T-helper 17 cell (primary cell): ENCODE measurements at regions not wholly inside any gene's neighbourhood (a gene's known extent, or its start where the extent isn't known, plus 50 kb on each side); places are given as distances from the start of the nearest gene placed in this dataset.
A peak's percentile ranks its signal among the peaks of the same experiment; 100 is the strongest.

Source experiments
- ATAC-seq: fragments of 150-1000 bp; cut with Tn5 transposase; 2 replicates; pipeline ENCODE4 v1.10.0; 2021; ENCODE audit warnings: mild to moderate bottlenecking, moderate library complexity
- DNase-seq, 3 donors: peaks; one replicate each; pipeline versions ENCODE4 v3.0.0 to v3.0.0-alpha.2; 2020 to 2021
- H3K9me3 ChIP-seq: one replicate; pipeline ENCODE4 v1.7.0; 2013; ENCODE audit warnings: low read length, mild to moderate bottlenecking; ENCODE audit not compliant: control insufficient read depth, poor library complexity, severe bottlenecking
- H3K27ac Mint-ChIP-seq: one replicate; pipeline ENCODE4 v1.8.0; 2022; ENCODE audit warnings: mild to moderate bottlenecking, moderate library complexity, mixed read lengths
- H3K27me3 Mint-ChIP-seq: one replicate; pipeline ENCODE4 v1.8.0; 2022; ENCODE audit warnings: mixed read lengths
- H3K36me3 Mint-ChIP-seq: one replicate; pipeline ENCODE4 v1.8.0; 2022; ENCODE audit warnings: low read depth, mixed read lengths
- H3K4me1 Mint-ChIP-seq: one replicate; pipeline ENCODE4 v1.8.0; 2022; ENCODE audit warnings: mild to moderate bottlenecking, mixed read lengths
- H3K4me3 Mint-ChIP-seq: one replicate; pipeline ENCODE4 v1.8.0; 2022; ENCODE audit warnings: mild to moderate bottlenecking, moderate library complexity, mixed read lengths

GRCh38 chr6:156107624-156108101 is 652.0 kb upstream of the NOX3 start:
- Mint-ChIP-seq H3K36me3 (no peaks in the 10 kb centered on the region), H3K27ac (no peak overlapping the region), H3K4me3 (peak overlapping the region; percentile 8), H3K4me1 (no peaks in the 10 kb centered on the region), H3K27me3 (no peaks in the 10 kb centered on the region)
- ATAC-seq (peak; percentile 33), DNase-seq (no peak)
- no peaks in the 10 kb centered on the region for H3K9me3 ChIP-seq

DNA sequence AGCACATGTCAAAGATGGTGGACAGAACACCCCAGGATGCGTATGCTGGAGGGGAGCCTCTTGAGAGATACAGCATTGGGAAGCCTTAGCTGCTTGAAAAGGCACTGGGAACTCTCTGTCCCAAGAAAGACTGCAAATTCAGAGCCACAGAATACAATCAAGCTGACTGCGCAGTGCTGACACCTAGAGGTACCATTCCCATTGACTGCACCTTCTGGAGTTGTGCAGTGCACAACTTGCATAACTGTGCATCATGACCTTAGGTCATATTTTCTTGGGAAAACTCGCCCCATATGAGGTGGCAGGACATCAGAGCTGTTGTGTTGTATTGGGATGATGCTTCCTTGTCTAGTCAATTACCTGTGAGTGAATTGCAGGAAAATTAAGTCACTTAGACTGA is 646.5 kb upstream of the NOX3 start:
- H3K9me3 ChIP-seq, result no peaks in the 10 kb centered on the region
- DNase-seq (no peak), ATAC-seq (no peak)
- no peaks in the 10 kb centered on the region for H3K36me3 Mint-ChIP-seq
- H3K27ac Mint-ChIP-seq, result no peak overlapping the region
- H3K27me3 Mint-ChIP-seq, result no peaks in the 10 kb centered on the region
- H3K4me1 Mint-ChIP-seq, result no peaks in the 10 kb centered on the region
- no peak overlapping the region for H3K4me3 Mint-ChIP-seq

- no peaks in the 10 kb centered on the region for H3K27me3 Mint-ChIP-seq
- H3K9me3 ChIP-seq, result no peaks in the 10 kb centered on the region
- no peak for DNase-seq
- H3K4me3 Mint-ChIP-seq, result no peak overlapping the region
- no peaks in the 10 kb centered on the region for H3K36me3 Mint-ChIP-seq
- no peak for ATAC-seq
- no peak overlapping the region for H3K27ac Mint-ChIP-seq
- no peaks in the 10 kb centered on the region for H3K4me1 Mint-ChIP-seq
Measured at GRCh38 chr6:156098839-156099238, 643.2 kb upstream of the NOX3 start.

DNA sequence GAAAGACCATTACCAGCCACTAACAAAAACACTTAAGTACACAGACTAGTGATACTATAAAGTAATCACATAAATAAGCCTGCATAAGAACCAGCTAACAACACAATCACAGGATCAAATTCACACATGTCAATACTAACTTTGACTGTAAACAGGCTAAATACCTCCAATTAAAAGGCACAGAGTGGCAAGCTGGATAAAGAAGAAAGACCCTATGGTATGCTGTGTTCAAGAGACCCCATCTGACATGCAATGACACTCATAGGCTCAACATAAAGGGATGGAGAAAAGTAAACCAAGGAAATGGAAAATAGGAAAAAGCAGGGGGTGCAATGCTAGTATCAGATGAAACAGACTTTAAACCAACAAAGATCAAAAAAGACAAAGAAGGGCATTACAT is 631.8 kb upstream of the NOX3 start:
- no peak overlapping the region for H3K4me3 Mint-ChIP-seq
- no peaks in the 10 kb centered on the region for H3K4me1 Mint-ChIP-seq
- no peaks in the 10 kb centered on the region for H3K36me3 Mint-ChIP-seq
- no peak overlapping the region for H3K27ac Mint-ChIP-seq
- ATAC-seq, result no peak
- no peak for DNase-seq
- peaks cover 4% of the 10 kb centered on the region for H3K9me3 ChIP-seq
- H3K27me3 Mint-ChIP-seq, result no peaks in the 10 kb centered on the region

- Mint-ChIP-seq H3K27me3 (no peaks in the 10 kb centered on the region), H3K4me1 (no peaks in the 10 kb centered on the region), H3K27ac (no peak overlapping the region), H3K36me3 (no peaks in the 10 kb centered on the region), H3K4me3 (no peak overlapping the region)
- DNase-seq (no peak), ATAC-seq (no peak)
- H3K9me3 ChIP-seq, result no peaks in the 10 kb centered on the region
Measured at GRCh38 chr6:156082012-156082411, 626.4 kb upstream of the NOX3 start.

- no peaks in the 10 kb centered on the region for H3K4me1 Mint-ChIP-seq
- no peaks in the 10 kb centered on the region for H3K36me3 Mint-ChIP-seq
- DNase-seq, result no peak
Measured at GRCh38 chr6:156080371-156080770, 624.7 kb upstream of the NOX3 start.

DNA sequence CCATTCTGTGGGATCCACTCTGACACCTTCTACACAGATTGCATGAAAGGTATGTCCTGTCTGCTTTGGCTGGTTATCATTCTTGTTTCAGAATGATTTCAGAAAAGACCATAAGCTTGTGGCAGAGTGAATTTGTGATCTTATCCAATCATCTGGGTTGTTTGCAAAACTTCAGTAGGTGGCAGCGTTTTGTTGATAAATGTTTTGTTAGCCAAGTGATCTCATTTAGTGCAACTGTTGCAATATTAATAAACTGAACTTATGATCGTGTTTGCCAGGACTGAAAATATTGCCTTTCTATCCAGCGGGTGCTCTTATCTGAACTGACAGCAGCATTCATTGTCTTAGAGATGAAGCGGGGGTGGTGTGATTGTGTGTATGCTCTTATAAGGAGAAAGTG is 613.2 kb upstream of the NOX3 start:
- no peak overlapping the region for H3K4me3 Mint-ChIP-seq
- ATAC-seq (no peak), DNase-seq (no peak)
- H3K27me3 Mint-ChIP-seq, result no peaks in the 10 kb centered on the region
- H3K4me1 Mint-ChIP-seq, result peaks cover 7% of the 10 kb centered on the region
- H3K9me3 ChIP-seq, result no peaks in the 10 kb centered on the region
- no peaks in the 10 kb centered on the region for H3K36me3 Mint-ChIP-seq
- peak overlapping the region; percentile 89 for H3K27ac Mint-ChIP-seq

More at GRCh38 chr6:156080371-156080770, 624.7 kb upstream of the NOX3 start:
- no peak overlapping the region for H3K4me3 Mint-ChIP-seq
- H3K9me3 ChIP-seq, result no peaks in the 10 kb centered on the region
- ATAC-seq, result no peak
- H3K27ac Mint-ChIP-seq, result no peak overlapping the region
- no peaks in the 10 kb centered on the region for H3K27me3 Mint-ChIP-seq

DNA sequence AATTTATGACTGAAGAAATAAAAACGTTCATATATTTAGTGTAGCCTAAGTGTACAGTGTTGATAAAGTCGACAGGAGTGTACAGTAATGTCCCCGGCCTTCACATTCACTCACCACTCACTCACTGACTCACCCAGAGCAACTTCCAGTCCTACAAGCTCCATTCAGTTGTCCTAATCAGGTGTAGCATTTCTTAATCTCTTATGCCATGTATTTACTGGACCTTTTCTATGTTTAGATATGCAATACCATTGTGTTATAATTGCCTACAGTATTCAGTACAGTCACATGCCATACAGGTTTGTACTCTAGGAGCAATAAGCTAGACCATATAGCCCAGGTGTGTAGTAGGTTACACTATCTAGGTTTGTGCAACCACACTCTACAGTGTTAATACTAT is 610.2 kb upstream of the NOX3 start:
- Mint-ChIP-seq H3K36me3 (no peaks in the 10 kb centered on the region), H3K4me1 (peaks cover 10% of the 10 kb centered on the region), H3K27ac (no peak overlapping the region), H3K27me3 (no peaks in the 10 kb centered on the region), H3K4me3 (no peak overlapping the region)
- DNase-seq, result no peak
- H3K9me3 ChIP-seq, result no peaks in the 10 kb centered on the region
- no peak for ATAC-seq

GRCh38 chr6:156062091-156062563 is 606.5 kb upstream of the NOX3 start:
- Mint-ChIP-seq H3K36me3 (peaks cover 3% of the 10 kb centered on the region), H3K27ac (no peak overlapping the region), H3K4me1 (peaks cover 11% of the 10 kb centered on the region), H3K27me3 (no peaks in the 10 kb centered on the region), H3K4me3 (no peak overlapping the region)
- no peak for DNase-seq
- H3K9me3 ChIP-seq, result no peaks in the 10 kb centered on the region
- ATAC-seq, result no peak

DNA sequence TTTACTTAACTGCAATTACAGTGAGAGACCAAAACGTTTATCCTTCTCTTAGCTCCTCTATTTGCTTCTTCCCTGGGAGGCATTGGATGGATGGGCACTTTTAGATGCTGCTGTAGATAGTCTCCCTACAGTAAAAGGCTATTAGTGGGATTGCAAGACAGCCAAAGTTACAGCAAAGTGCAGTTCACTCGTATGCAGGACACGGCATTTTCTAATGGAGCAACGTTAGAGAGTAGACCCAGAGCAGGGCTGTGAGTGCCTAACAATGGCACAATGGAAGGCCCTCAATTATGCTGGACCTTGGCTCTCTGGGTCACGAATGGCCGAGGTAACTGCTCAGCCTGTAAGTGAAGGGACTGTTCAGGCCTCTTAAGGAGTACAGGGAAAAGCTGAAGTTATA is 605.8 kb upstream of the NOX3 start:
- Mint-ChIP-seq H3K27me3 (no peaks in the 10 kb centered on the region), H3K27ac (peak overlapping the region; percentile 48), H3K4me3 (no peak overlapping the region), H3K4me1 (peaks cover 11% of the 10 kb centered on the region), H3K36me3 (peaks cover 3% of the 10 kb centered on the region)
- ATAC-seq (no peak), DNase-seq (no peak)
- peaks cover under 1% of the 10 kb centered on the region for H3K9me3 ChIP-seq

DNA sequence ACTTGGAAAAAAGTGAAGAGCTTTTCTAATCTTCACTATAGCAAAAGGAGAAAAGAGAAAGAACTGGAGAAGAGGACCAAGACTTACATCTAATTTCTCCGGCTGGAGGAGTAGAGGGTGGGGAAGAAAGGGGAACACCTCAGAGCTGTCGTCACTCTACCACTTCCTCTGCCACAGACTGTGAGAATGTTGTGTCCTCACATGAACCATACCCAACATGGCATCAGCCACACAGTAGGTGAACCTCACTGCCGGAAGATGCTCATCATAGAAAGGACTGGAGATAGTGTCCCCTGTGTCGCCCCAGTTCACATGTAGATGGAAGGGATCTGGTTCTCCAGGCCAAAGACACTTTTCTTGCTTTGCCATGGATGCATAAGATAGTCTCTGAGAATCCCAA is 604.4 kb upstream of the NOX3 start:
- Mint-ChIP-seq H3K27me3 (no peaks in the 10 kb centered on the region), H3K4me1 (peaks cover 9% of the 10 kb centered on the region), H3K27ac (no peak overlapping the region), H3K4me3 (no peak overlapping the region), H3K36me3 (peaks cover 3% of the 10 kb centered on the region)
- DNase-seq (peak in 1 of 3 donors; percentile 15), ATAC-seq (peak; percentile 93)
- peaks cover 5% of the 10 kb centered on the region for H3K9me3 ChIP-seq

GRCh38 chr6:156058356-156058755 is 602.7 kb upstream of the NOX3 start:
- Mint-ChIP-seq H3K4me1 (peaks cover 9% of the 10 kb centered on the region), H3K27ac (no peak overlapping the region), H3K4me3 (no peak overlapping the region), H3K36me3 (peaks cover 3% of the 10 kb centered on the region), H3K27me3 (no peaks in the 10 kb centered on the region)
- DNase-seq (no peak), ATAC-seq (no peak)
- peaks cover 5% of the 10 kb centered on the region for H3K9me3 ChIP-seq

GRCh38 chr6:156057869-156058268 is 602.2 kb upstream of the NOX3 start:
- Mint-ChIP-seq H3K4me1 (peaks cover 9% of the 10 kb centered on the region), H3K27me3 (no peaks in the 10 kb centered on the region), H3K27ac (no peak overlapping the region), H3K4me3 (no peak overlapping the region), H3K36me3 (peaks cover 3% of the 10 kb centered on the region)
- ATAC-seq (no peak), DNase-seq (no peak)
- H3K9me3 ChIP-seq, result peaks cover 5% of the 10 kb centered on the region

- Mint-ChIP-seq H3K36me3 (peaks cover 3% of the 10 kb centered on the region), H3K4me1 (peaks cover 6% of the 10 kb centered on the region), H3K27me3 (no peaks in the 10 kb centered on the region), H3K27ac (no peak overlapping the region), H3K4me3 (no peak overlapping the region)
- no peak for DNase-seq
- no peak for ATAC-seq
- peaks cover 5% of the 10 kb centered on the region for H3K9me3 ChIP-seq
Measured at GRCh38 chr6:156056085-156056484, 600.4 kb upstream of the NOX3 start.
